ENCODE measurements at regions not wholly inside any gene's neighbourhood (a gene's known extent, or its start where the extent isn't known, plus 50 kb on each side); places are given as distances from the start of the nearest gene placed in this dataset.

- 4% methylated on average over 4 of the region's 4 CpGs for WGBS (ENCODE audit: missing lambda C conversion rate)
- no peak overlapping the region for H3K4me3 ChIP-seq
- H3K9me3 ChIP-seq: no peaks in the 10 kb centered on the region; the same call in 2 of the 3 replicates
- no peak for DNase-seq (ENCODE audit: low read depth in 1 of 2, low spot score in 1 of 2)
- no peak for ATAC-seq
- no peaks in the 10 kb centered on the region for H3K4me1 ChIP-seq
- POLR2A ChIA-PET: no interaction called here
- FAIRE-seq: no peak
- CTCF ChIA-PET: no interaction called here
- no peak for TF ChIP-seq HES2 (IDR thresholded peaks at IDR 0.05)
- no peak for TF ChIP-seq RNF2 (IDR thresholded peaks at IDR 0.05; ENCODE audit: borderline replicate concordance, low read depth)
- no peak for TF ChIP-seq POLR2A (IDR thresholded peaks at IDR 0.05; ENCODE audit: low read length)
- TF ChIP-seq POLR2AphosphoS2 (conservative IDR thresholded peaks at IDR 0.05; ENCODE audit: low read length): no peak
- TF ChIP-seq FOSL2 (IDR thresholded peaks at IDR 0.05): no peak
- TF ChIP-seq FOSL2 (CRISPR knock-in tag; IDR thresholded peaks at IDR 0.05): no peak
- TF ChIP-seq MAX (IDR thresholded peaks at IDR 0.05): no peak
- no peak for TF ChIP-seq EP300 (IDR thresholded peaks at IDR 0.05)
- no peak for TF ChIP-seq SMC3 (IDR thresholded peaks at IDR 0.05)
- no peak for TF ChIP-seq HOXA7 (CRISPR knock-in tag; IDR thresholded peaks at IDR 0.05)
- TF ChIP-seq RFX5 (IDR thresholded peaks at IDR 0.05): no peak
- no peak for TF ChIP-seq ESRRA (IDR thresholded peaks at IDR 0.05; ENCODE audit: borderline replicate concordance, low read length)
- no peak for TF ChIP-seq HMGXB4 (CRISPR knock-in tag; IDR thresholded peaks at IDR 0.05; ENCODE audit: borderline replicate concordance)
- no peak overlapping the region for H3K4me2 ChIP-seq
- no peak overlapping the region for H3K27ac ChIP-seq
These were observed 115.4 kb upstream of the PPP2R2B start for GRCh38 chr5:146993876-146994530.

- Histone ChIP-seq H3K4me3 (no peak overlapping the region), H3K4me2 (no peak overlapping the region), H3K4me1 (no peaks in the 10 kb centered on the region), H3K9me3 (no peaks in the 10 kb centered on the region), H3K27ac (no peak overlapping the region)
- POLR2A ChIA-PET: no interaction called here
- TF ChIP-seq CHD2 (IDR thresholded peaks at IDR 0.05; ENCODE audit: low read length, partially characterized antibody): no peak
- TF ChIP-seq REST (IDR thresholded peaks at IDR 0.05): peak; percentile 57; the same call in 1 of the 2 replicates
- FAIRE-seq (no peak), DNase-seq (ENCODE audit: low read depth in 1 of 2, low spot score in 1 of 2) (no peak), ATAC-seq (no peak)
- CTCF ChIA-PET: no interaction called here
- WGBS (ENCODE audit: missing lambda C conversion rate): 3% methylated on average over 1 of the region's 1 CpG
These were observed 117.3 kb upstream of the PPP2R2B start for GRCh38 chr5:146995878-146996277.

GRCh38 chr5:147015405-147015804 is 136.8 kb upstream of the PPP2R2B start:
- H3K4me3 ChIP-seq: no peak overlapping the region
- TF ChIP-seq ZC3H11A (IDR thresholded peaks at IDR 0.05) (no peak), EP300 (IDR thresholded peaks at IDR 0.05) (no peak), SREBF2 (IDR thresholded peaks at IDR 0.05) (no peak), FOSL2 (IDR thresholded peaks at IDR 0.05) (no peak), FOSL2 (CRISPR knock-in tag; IDR thresholded peaks at IDR 0.05) (no peak), RFX5 (IDR thresholded peaks at IDR 0.05) (no peak), JUNB (IDR thresholded peaks at IDR 0.05) (no peak), CHD4 (IDR thresholded peaks at IDR 0.05; ENCODE audit: borderline replicate concordance) (no peak), NFE2L2 (conservative IDR thresholded peaks at IDR 0.05; ENCODE audit: low read length) (no peak), USF2 (IDR thresholded peaks at IDR 0.05) (no peak), NPAS2 (CRISPR knock-in tag; IDR thresholded peaks at IDR 0.05; ENCODE audit: borderline replicate concordance) (no peak), BCL3 (IDR thresholded peaks at IDR 0.05) (no peak), ELK1 (IDR thresholded peaks at IDR 0.05; ENCODE audit: low read depth, low read length) (no peak), NR3C1 (IDR thresholded peaks at IDR 0.05) (no peak), SMC3 (IDR thresholded peaks at IDR 0.05) (no peak)

More at GRCh38 chr5:147015405-147015804, 136.8 kb upstream of the PPP2R2B start:
- 40% methylated on average over 3 of the region's 3 CpGs for WGBS (ENCODE audit: missing lambda C conversion rate)
- ChIA-PET CTCF (no interaction called here), POLR2A (no interaction called here)
- FAIRE-seq (no peak), ATAC-seq (no peak), DNase-seq (ENCODE audit: low read depth in 1 of 2, low spot score in 1 of 2) (no peak)
- H3K4me2 ChIP-seq: no peak overlapping the region
- H3K9me3 ChIP-seq: no peaks in the 10 kb centered on the region
- no peaks in the 10 kb centered on the region for H3K4me1 ChIP-seq
- H3K27ac ChIP-seq: no peak overlapping the region
